Loucy (cell line): ENCODE measurements at regions not wholly inside any gene's neighbourhood (a gene's known extent, or its start where the extent isn't known, plus 50 kb on each side); places are given as distances from the start of the nearest gene placed in this dataset.

Experiments
- H2AFZ ChIP-seq: fragments of 200-600 bp; sonication (generic); 2 replicates; pipeline ENCODE4 v1.6.0; 2016; ENCODE audit warnings: antibody characterized with exemption, mild to moderate bottlenecking, low read length, moderate library complexity
- H3F3A ChIP-seq: fragments of 200-600 bp; 2 replicates; pipeline ENCODE4 v1.6.0; 2016; ENCODE audit warnings: antibody characterized with exemption, low read depth, mild to moderate bottlenecking
- H3K27me3 ChIP-seq: fragments of 200-600 bp; sonication (generic); 2 replicates; pipeline ENCODE4 v1.6.1; 2014; ENCODE audit warnings: low read length, mild to moderate bottlenecking; ENCODE audit not compliant: insufficient read depth, poor library complexity, severe bottlenecking
- H3K36me3 ChIP-seq: fragments of 200-600 bp; sonication (generic); 2 replicates; pipeline ENCODE4 v1.6.1; 2016; ENCODE audit warnings: low read length; ENCODE audit not compliant: insufficient read depth
- H3K4me1 ChIP-seq: fragments of 200-600 bp; sonication (generic); 2 replicates; pipeline ENCODE4 v1.5.1; 2014; ENCODE audit warnings: low read length, mild to moderate bottlenecking; ENCODE audit not compliant: insufficient read depth, poor library complexity, severe bottlenecking
- H3K4me2 ChIP-seq: fragments of 200-600 bp; sonication (generic); 2 replicates; pipeline ENCODE4 v1.6.0; 2014; ENCODE audit warnings: antibody characterized with exemption, low read length, low read depth, mild to moderate bottlenecking; ENCODE audit not compliant: poor library complexity, severe bottlenecking
- H3K4me3 ChIP-seq: fragments of 200-600 bp; sonication (generic); 2 replicates; pipeline ENCODE4 v1.5.1; 2014; ENCODE audit warnings: low read length, mild to moderate bottlenecking, mixed read lengths; ENCODE audit not compliant: poor library complexity, severe bottlenecking
- H3K79me2 ChIP-seq: fragments of 200-600 bp; sonication (generic); 2 replicates; pipeline ENCODE4 v1.6.1; 2014; ENCODE audit warnings: low read length; ENCODE audit not compliant: insufficient read depth
- H3K9ac ChIP-seq: fragments of 200-600 bp; sonication (generic); 2 replicates; pipeline ENCODE4 v1.6.0; 2014; ENCODE audit warnings: mild to moderate bottlenecking, low read depth, low read length, moderate library complexity; ENCODE audit not compliant: poor library complexity, severe bottlenecking
- H3K9me2 ChIP-seq: fragments of 200-600 bp; sonication (generic); replicated peaks from 2 replicates; pipeline ENCODE4 v1.6.1; 2016; ENCODE audit warnings: low read depth, low read length, mixed read lengths
- H3K9me3 ChIP-seq: fragments of 200-600 bp; sonication (generic); 2 replicates; pipeline ENCODE4 v1.6.1; 2014; ENCODE audit warnings: mild to moderate bottlenecking, antibody characterized with exemption, low read length, low read depth; ENCODE audit not compliant: insufficient read depth
- H4K20me1 ChIP-seq: fragments of 200-600 bp; sonication (generic); 2 replicates; pipeline ENCODE4 v1.6.0; 2014; ENCODE audit warnings: antibody characterized with exemption, low read length, mild to moderate bottlenecking; ENCODE audit not compliant: insufficient read depth, poor library complexity, severe bottlenecking
- EZH2phosphoT487 ChIP-seq: fragments of 200-600 bp; IDR thresholded peaks from 2 replicates; pipeline ENCODE4 v1.6.1; 2018; ENCODE audit warnings: antibody characterized with exemption, mild to moderate bottlenecking, moderate library complexity, borderline replicate concordance
- TF ChIP-seq, protein P1 (sequence below): fragments of 200-600 bp; sonication (generic); conservative IDR thresholded peaks from 2 replicates; pipeline ENCODE4 v1.5.1; 2014; ENCODE audit warnings: mild to moderate bottlenecking, antibody characterized with exemption, low read length

DNA sequence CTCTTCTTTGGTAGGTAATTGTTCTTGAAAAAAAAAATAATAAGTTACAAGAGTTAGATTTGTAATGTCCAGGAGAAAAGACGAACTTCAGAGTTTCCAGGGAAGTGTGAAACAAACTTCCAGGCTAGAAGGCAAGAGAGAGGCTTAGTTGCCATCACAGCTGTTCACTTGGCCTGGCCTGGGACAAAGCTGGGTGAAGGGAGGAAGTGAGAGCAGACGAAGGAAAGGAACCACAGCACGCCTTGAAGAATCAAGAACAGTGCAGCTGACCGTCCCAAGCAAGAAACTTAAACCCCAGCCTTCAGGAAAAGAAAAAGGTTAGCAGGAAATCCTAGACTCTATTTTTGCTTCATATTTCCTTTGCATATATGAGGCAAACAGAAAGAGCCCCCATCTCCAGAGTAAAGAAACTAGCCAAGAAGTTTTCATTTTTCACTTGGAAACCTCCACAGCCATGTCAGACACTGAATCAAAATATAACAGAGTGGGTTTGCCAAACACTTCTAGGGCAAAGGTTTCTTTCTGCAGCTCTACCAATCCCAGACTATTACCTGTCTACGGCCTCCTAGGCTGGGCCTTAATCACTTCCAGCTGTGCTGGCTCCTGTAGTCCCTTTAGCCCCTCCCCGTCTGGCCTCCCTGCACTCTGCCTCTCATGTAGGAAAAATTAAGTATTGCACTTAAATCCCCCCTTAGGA, 209.6 kb downstream of the SPATA18 start:
- no peak overlapping the region for H2AFZ ChIP-seq
- no peaks in the 10 kb centered on the region for H4K20me1 ChIP-seq
- no peaks in the 10 kb centered on the region for H3K9me2 ChIP-seq
- H3F3A ChIP-seq = no peaks in the 10 kb centered on the region
- no peaks in the 10 kb centered on the region for H3K9me3 ChIP-seq
- no peak overlapping the region for H3K4me3 ChIP-seq
- no peaks in the 10 kb centered on the region for H3K36me3 ChIP-seq
- H3K27me3 ChIP-seq = no peaks in the 10 kb centered on the region
- H3K4me2 ChIP-seq = no peak overlapping the region
- no peaks in the 10 kb centered on the region for H3K79me2 ChIP-seq
- no peaks in the 10 kb centered on the region for H3K4me1 ChIP-seq
- H3K9ac ChIP-seq = no peak overlapping the region
- TF ChIP-seq, protein P1, sequence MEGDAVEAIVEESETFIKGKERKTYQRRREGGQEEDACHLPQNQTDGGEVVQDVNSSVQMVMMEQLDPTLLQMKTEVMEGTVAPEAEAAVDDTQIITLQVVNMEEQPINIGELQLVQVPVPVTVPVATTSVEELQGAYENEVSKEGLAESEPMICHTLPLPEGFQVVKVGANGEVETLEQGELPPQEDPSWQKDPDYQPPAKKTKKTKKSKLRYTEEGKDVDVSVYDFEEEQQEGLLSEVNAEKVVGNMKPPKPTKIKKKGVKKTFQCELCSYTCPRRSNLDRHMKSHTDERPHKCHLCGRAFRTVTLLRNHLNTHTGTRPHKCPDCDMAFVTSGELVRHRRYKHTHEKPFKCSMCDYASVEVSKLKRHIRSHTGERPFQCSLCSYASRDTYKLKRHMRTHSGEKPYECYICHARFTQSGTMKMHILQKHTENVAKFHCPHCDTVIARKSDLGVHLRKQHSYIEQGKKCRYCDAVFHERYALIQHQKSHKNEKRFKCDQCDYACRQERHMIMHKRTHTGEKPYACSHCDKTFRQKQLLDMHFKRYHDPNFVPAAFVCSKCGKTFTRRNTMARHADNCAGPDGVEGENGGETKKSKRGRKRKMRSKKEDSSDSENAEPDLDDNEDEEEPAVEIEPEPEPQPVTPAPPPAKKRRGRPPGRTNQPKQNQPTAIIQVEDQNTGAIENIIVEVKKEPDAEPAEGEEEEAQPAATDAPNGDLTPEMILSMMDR = no peak
- no peak for TF ChIP-seq EZH2phosphoT487

DNA sequence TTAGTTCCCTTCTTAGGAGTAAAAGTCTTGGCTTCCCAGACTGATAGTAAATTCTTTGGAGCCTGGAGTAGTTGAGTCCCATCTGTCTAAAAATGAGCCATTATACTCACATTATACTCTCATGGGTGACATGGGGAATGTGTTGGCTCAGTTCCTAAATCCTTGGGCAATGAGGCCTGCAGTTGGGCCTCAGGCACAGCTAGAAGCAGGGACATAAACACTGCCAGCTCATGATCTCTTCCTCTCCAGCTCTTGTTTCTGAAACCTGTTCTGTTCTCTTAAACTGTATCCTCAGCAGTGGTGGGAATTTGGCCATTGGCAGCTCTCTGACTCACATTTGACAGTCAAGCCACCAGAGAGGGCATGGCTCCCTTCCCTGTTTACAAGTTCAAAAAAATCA, 212.5 kb downstream of the SPATA18 start:
- H3K9me2 ChIP-seq = no peaks in the 10 kb centered on the region
- H3K9ac ChIP-seq = no peak overlapping the region
- H2AFZ ChIP-seq = no peak overlapping the region
- H3F3A ChIP-seq = no peaks in the 10 kb centered on the region
- no peak overlapping the region for H3K4me3 ChIP-seq
- no peaks in the 10 kb centered on the region for H3K79me2 ChIP-seq
- TF ChIP-seq, protein P1 = no peak
- no peak for TF ChIP-seq EZH2phosphoT487
- no peaks in the 10 kb centered on the region for H3K27me3 ChIP-seq
- H3K9me3 ChIP-seq = no peaks in the 10 kb centered on the region
- H3K36me3 ChIP-seq = no peaks in the 10 kb centered on the region
- H3K4me2 ChIP-seq = no peak overlapping the region
- no peaks in the 10 kb centered on the region for H4K20me1 ChIP-seq
- no peaks in the 10 kb centered on the region for H3K4me1 ChIP-seq

DNA sequence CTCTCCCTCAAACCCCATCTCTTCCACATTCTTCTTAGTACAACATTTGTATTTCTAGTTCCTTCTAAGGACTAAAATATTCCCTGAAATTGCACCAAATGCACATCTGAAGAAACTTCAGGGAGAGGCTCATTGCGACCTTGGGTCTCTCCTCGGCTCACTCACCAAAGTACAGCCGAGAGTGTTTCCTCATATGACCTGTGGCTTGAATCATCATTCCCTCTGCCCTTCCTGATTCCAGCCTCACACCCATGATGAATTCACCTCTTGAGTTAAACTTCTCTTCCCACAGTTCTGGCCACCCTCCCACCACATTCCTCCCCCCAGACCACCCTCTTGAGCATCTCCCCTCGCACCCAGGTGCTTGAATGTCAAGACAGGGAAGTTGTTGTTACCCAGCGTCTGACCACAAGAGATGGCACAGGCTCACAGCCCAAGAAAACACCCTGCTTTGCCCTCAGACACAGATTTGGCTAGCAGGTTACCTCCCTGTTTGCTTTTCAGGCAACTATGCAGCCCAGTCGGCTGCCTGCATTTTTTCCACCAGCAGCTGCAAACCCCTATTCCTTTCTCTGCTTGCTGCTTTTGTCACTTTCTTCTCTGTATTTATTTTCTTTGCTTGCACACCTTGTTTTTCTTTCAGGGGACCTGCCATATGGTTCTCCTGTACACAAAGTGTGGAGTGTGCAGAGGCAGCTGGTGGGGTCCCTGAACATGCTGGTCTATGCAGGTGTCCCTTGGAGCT, 214.8 kb downstream of the SPATA18 start:
- no peaks in the 10 kb centered on the region for H3K36me3 ChIP-seq
- H3K79me2 ChIP-seq = no peaks in the 10 kb centered on the region
- H3K4me3 ChIP-seq = no peak overlapping the region
- no peaks in the 10 kb centered on the region for H3K9me3 ChIP-seq
- H3K4me2 ChIP-seq = no peak overlapping the region
- no peaks in the 10 kb centered on the region for H3K9me2 ChIP-seq
- TF ChIP-seq EZH2phosphoT487 = no peak
- TF ChIP-seq, protein P1 = no peak
- H4K20me1 ChIP-seq = no peaks in the 10 kb centered on the region
- no peaks in the 10 kb centered on the region for H3F3A ChIP-seq
- no peak overlapping the region for H2AFZ ChIP-seq
- no peaks in the 10 kb centered on the region for H3K27me3 ChIP-seq
- H3K9ac ChIP-seq = no peak overlapping the region
- H3K4me1 ChIP-seq = no peaks in the 10 kb centered on the region
